ENCODE measurements at regions not wholly inside any gene's neighbourhood (a gene's known extent, or its start where the extent isn't known, plus 50 kb on each side); places are given as distances from the start of the nearest gene placed in this dataset.
"Not testable (repeated sequence)": the region's sequence is repeated elsewhere in the genome, so short reads cannot be mapped to it uniquely, and the experiment has no call there.

- H3K4me3 ChIP-seq = no peak overlapping the region
- no peak for TF ChIP-seq CTCF (IDR thresholded peaks at IDR 0.05)
- H3K36me3 ChIP-seq = no peaks in the 10 kb centered on the region
- H3K27ac ChIP-seq = no peak overlapping the region
- DNase-seq (no peak), ATAC-seq (no peak)
- H3K4me1 ChIP-seq = no peaks in the 10 kb centered on the region
- no peaks in the 10 kb centered on the region for H3K9me3 ChIP-seq
- no peaks in the 10 kb centered on the region for H3K27me3 ChIP-seq (ENCODE audit: low read depth)
- intact Hi-C loops (cut with DNase I) = no loop called here
Measured at GRCh38 chr17:27153005-27153404, 140.9 kb upstream of the WSB1 start.

DNA sequence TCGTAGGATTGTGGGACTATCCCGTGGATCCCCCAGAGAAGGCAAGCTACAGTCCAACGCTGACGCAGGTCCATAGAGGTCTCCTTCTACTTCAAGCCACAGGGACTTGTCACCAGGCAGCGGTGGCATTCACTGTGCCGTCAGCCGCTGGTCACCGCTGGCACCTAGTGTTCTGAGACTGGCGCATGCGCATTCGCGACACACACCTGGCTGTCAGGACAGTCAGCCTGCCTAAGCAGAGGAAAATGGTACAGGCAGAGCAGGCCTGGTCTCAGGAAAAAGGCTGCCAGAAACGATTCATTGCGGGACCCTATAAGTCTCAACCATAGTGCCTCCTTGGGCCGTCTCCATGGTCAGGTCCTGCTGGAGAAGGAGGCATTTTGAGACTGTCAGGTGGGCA lies 138.0 kb upstream of the WSB1 start:
- intact Hi-C loops (cut with DNase I) = no loop called here
- H3K36me3 ChIP-seq = no peaks in the 10 kb centered on the region
- H3K4me1 ChIP-seq = no peaks in the 10 kb centered on the region
- no peak for TF ChIP-seq CTCF (IDR thresholded peaks at IDR 0.05)
- no peak overlapping the region for H3K27ac ChIP-seq
- no peaks in the 10 kb centered on the region for H3K27me3 ChIP-seq (ENCODE audit: low read depth)
- H3K9me3 ChIP-seq = no peaks in the 10 kb centered on the region
- ATAC-seq (no peak), DNase-seq (peak; percentile 21)
- H3K4me3 ChIP-seq = no peak overlapping the region

GRCh38 chr17:27157297-27157696 lies 136.6 kb upstream of the WSB1 start:
- TF ChIP-seq CTCF (IDR thresholded peaks at IDR 0.05) = no peak
- H3K4me1 ChIP-seq = no peaks in the 10 kb centered on the region
- H3K27ac ChIP-seq = no peak overlapping the region
- no peaks in the 10 kb centered on the region for H3K9me3 ChIP-seq
- H3K27me3 ChIP-seq (ENCODE audit: low read depth) = no peaks in the 10 kb centered on the region
- H3K36me3 ChIP-seq = no peaks in the 10 kb centered on the region
- ATAC-seq = no peak
- no peak for DNase-seq
- intact Hi-C loops (cut with DNase I) = no loop called here
- H3K4me3 ChIP-seq = no peak overlapping the region

DNA sequence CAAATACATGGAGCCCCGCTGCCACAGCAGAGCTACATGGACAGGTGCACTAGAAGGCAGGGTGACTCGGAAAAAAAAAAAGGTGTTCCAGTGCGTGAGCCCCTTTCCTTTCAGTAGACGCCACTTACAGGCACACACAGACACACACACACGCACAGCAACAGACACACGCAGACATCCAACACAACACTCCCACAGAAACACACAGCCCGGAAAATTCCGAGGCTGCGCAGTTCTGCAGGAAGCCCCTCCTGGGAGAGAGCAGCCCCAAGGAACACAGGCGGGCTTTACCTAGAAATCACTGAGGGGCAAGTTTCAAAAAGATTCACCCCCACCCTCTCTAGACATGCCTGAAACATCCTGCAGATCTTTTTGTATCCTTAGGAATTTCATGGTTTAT lies 136.0 kb upstream of the WSB1 start:
- Histone ChIP-seq H3K27me3 (ENCODE audit: low read depth) (no peaks in the 10 kb centered on the region), H3K9me3 (no peaks in the 10 kb centered on the region), H3K4me3 (no peak overlapping the region), H3K4me1 (no peaks in the 10 kb centered on the region), H3K36me3 (no peaks in the 10 kb centered on the region), H3K27ac (no peak overlapping the region)
- TF ChIP-seq CTCF (IDR thresholded peaks at IDR 0.05) = no peak
- intact Hi-C loops (cut with DNase I) = no loop called here
- ATAC-seq (no peak), DNase-seq (no peak)

- Histone ChIP-seq H3K9me3 (no peaks in the 10 kb centered on the region), H3K27ac (no peak overlapping the region), H3K27me3 (ENCODE audit: low read depth) (no peaks in the 10 kb centered on the region), H3K36me3 (no peaks in the 10 kb centered on the region), H3K4me1 (no peaks in the 10 kb centered on the region), H3K4me3 (no peak overlapping the region)
- TF ChIP-seq CTCF (IDR thresholded peaks at IDR 0.05) = no peak
- intact Hi-C loops (cut with DNase I) = no loop called here
- ATAC-seq (no peak), DNase-seq (peak; percentile 20)
Measured at GRCh38 chr17:27158382-27158781, 135.5 kb upstream of the WSB1 start.

- H3K4me3 ChIP-seq = no peak overlapping the region
- intact Hi-C loops (cut with DNase I) = no loop called here
Measured at GRCh38 chr17:27180322-27180721, 113.6 kb upstream of the WSB1 start.

GRCh38 chr17:27181379-27181925 lies 112.5 kb upstream of the WSB1 start:
- DNase-seq; ATAC-seq; H3K9me3 ChIP-seq; H3K27ac ChIP-seq; intact Hi-C loops (cut with DNase I); H3K27me3 ChIP-seq (ENCODE audit: low read depth); H3K4me1 ChIP-seq; H3K36me3 ChIP-seq; H3K4me3 ChIP-seq: not testable (repeated sequence)

More at GRCh38 chr17:27180322-27180721, 113.6 kb upstream of the WSB1 start:
- Histone ChIP-seq H3K36me3 (no peaks in the 10 kb centered on the region), H3K27me3 (ENCODE audit: low read depth) (no peaks in the 10 kb centered on the region), H3K4me1 (no peaks in the 10 kb centered on the region), H3K27ac (no peak overlapping the region), H3K9me3 (peaks cover 5% of the 10 kb centered on the region)
- ATAC-seq (no peak), DNase-seq (no peak)
- no peak for TF ChIP-seq CTCF (IDR thresholded peaks at IDR 0.05)

All from lower lobe of right lung (tissue), 2 donors.